Kidney (tissue), 13 donors: ENCODE measurements at regions not wholly inside any gene's neighbourhood (a gene's known extent, or its start where the extent isn't known, plus 50 kb on each side); places are given as distances from the start of the nearest gene placed in this dataset.
"Not testable (repeated sequence)": the region's sequence is repeated elsewhere in the genome, so short reads cannot be mapped to it uniquely, and the experiment has no call there.

Source experiments
- DNase-seq, 5 donors: peaks; one replicate each; pipeline ENCODE4 v3.0.0-alpha.2; 2013 to 2020
- FAIRE-seq: peaks from 2 replicates; lab custom pipeline; 2012; peaks lifted over from hg19 to GRCh38; lab: Jason Lieb, UNC
- H3K27ac ChIP-seq, 2 donors: one replicate each; pipeline ENCODE4 v1.7.0; 2013; ENCODE audit warnings: low read depth in 2 of 2, low read length in 2 of 2, inconsistent platforms in 1 of 2
- H3K27me3 ChIP-seq: one replicate; pipeline ENCODE4 v1.7.1; 2013; ENCODE audit warnings: low read length, inconsistent platforms; ENCODE audit not compliant: control insufficient read depth, insufficient read depth
- H3K36me3 ChIP-seq, 3 donors: one replicate each; pipeline versions ENCODE4 v1.7.0 to v1.7.1; 2013; ENCODE audit warnings: low read length in 3 of 3, control low read depth in 1 of 3, inconsistent platforms in 1 of 3; ENCODE audit not compliant: insufficient read depth in 3 of 3, control insufficient read depth in 2 of 3
- H3K4me1 ChIP-seq, 3 donors: one replicate each; pipeline versions ENCODE4 v1.7.0 to v1.7.1; 2013; ENCODE audit warnings: low read length in 3 of 3, inconsistent platforms in 1 of 3, low read depth in 1 of 3; ENCODE audit not compliant: control insufficient read depth in 2 of 3, insufficient read depth in 2 of 3
- H3K4me3 ChIP-seq, 3 donors: one replicate each; pipeline versions ENCODE4 v1.7.0 to v1.8.1; 2013; ENCODE audit warnings: low read length in 3 of 3, control low read depth in 1 of 3, inconsistent platforms in 1 of 3
- H3K9ac ChIP-seq, 3 donors: one replicate each; pipeline versions ENCODE4 v1.7.0 to v1.7.1; 2013; ENCODE audit warnings: low read length in 3 of 3, control low read depth in 1 of 3, inconsistent platforms in 1 of 3
- H3K9me3 ChIP-seq, 3 donors: one replicate each; pipeline versions ENCODE4 v1.7.0 to v1.7.1; 2013; ENCODE audit warnings: low read length in 3 of 3, control low read depth in 1 of 3, inconsistent platforms in 1 of 3; ENCODE audit not compliant: control insufficient read depth in 2 of 3, insufficient read depth in 1 of 3
- CTCF ChIP-seq: IDR thresholded peaks from 3 replicates; pipeline ENCODE4 v1.5.1; 2012; ENCODE audit warnings: mild to moderate bottlenecking, moderate library complexity, borderline replicate concordance; ENCODE audit not compliant: insufficient read depth; ENCODE audit errors: extremely low read depth
- intact Hi-C: fragments of 100-400 bp; cut with DNase I; formaldehyde crosslinking; loops from one replicate; pipeline ENCODE4 v1.11.1; 2022
- donor health status: control.
- donor health status: control.
- donor health status: control.
- donor health status: control.
- donor health status: control.
- donor health status: DM: yes; HTN: yes; CAD: no.
- donor health status: Normal renal cell carcinoma (clear cell type).

- H3K9me3 ChIP-seq, H3K9ac ChIP-seq, intact Hi-C loops, H3K4me1 ChIP-seq, FAIRE-seq, H3K4me3 ChIP-seq, H3K36me3 ChIP-seq, DNase-seq, H3K27ac ChIP-seq, H3K27me3 ChIP-seq: not testable (repeated sequence)
These were observed 157.7 kb downstream of the GIPC2 start for GRCh38 chr1:78203410-78203982.

- Histone ChIP-seq H3K9me3 (peaks cover 0 to 16% (median 0%) of the 10 kb centered on the region in 3 donors), H3K9ac (no peak overlapping the region), H3K27ac (no peak overlapping the region), H3K27me3 (no peaks in the 10 kb centered on the region), H3K4me3 (no peak overlapping the region), H3K4me1 (no peaks in the 10 kb centered on the region), H3K36me3 (no peaks in the 10 kb centered on the region)
- FAIRE-seq, result no peak
- no peak for TF ChIP-seq CTCF
- intact Hi-C loops, result no loop called here
- DNase-seq, result no peak
These were observed 164.4 kb downstream of the GIPC2 start for GRCh38 chr1:78210175-78210574.

- no peak for TF ChIP-seq CTCF
- Histone ChIP-seq H3K9ac (no peak overlapping the region), H3K4me1 (no peaks in the 10 kb centered on the region), H3K27ac (no peak overlapping the region), H3K27me3 (no peaks in the 10 kb centered on the region), H3K36me3 (no peaks in the 10 kb centered on the region), H3K4me3 (no peak overlapping the region), H3K9me3 (peaks cover 0 to 16% (median 0%) of the 10 kb centered on the region in 3 donors)
- intact Hi-C loops, result no loop called here
- FAIRE-seq (no peak), DNase-seq (no peak)
These were observed 165.8 kb downstream of the GIPC2 start for GRCh38 chr1:78211483-78212092.

GRCh38 chr1:78214334-78214733, 168.6 kb downstream of the GIPC2 start:
- Histone ChIP-seq H3K27ac (no peak overlapping the region), H3K4me1 (no peaks in the 10 kb centered on the region), H3K9ac (no peak overlapping the region), H3K27me3 (no peaks in the 10 kb centered on the region), H3K36me3 (no peaks in the 10 kb centered on the region), H3K9me3 (peaks cover 0 to 16% (median 2%) of the 10 kb centered on the region in 3 donors), H3K4me3 (no peak overlapping the region)
- no peak for TF ChIP-seq CTCF
- FAIRE-seq, result no peak
- no peak for DNase-seq
- intact Hi-C loops, result no loop called here
